ENCODE measurements at regions not wholly inside any gene's neighbourhood (a gene's known extent, or its start where the extent isn't known, plus 50 kb on each side); places are given as distances from the start of the nearest gene placed in this dataset.

DNA sequence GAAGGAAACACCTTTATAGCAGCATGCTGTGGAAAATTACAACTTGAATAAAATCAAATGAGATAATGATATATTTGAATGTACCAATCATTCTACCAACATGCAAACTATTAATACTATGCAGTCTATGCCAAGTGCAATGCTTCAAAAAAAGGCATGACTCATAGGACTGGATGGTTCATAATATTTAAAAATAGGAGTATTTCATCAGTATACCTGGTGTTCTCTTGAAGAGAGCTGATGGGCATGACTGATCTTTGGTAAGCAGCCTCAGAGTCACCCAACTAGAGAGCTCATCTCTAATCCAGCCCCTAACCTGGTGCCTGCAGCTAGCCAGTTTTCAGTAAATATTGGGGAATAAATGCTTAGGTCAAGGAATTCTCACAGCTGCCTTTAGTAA, 434.7 kb upstream of the ARRDC4 start:
- H3K27ac ChIP-seq = no peak overlapping the region
- TF ChIP-seq, protein P1, sequence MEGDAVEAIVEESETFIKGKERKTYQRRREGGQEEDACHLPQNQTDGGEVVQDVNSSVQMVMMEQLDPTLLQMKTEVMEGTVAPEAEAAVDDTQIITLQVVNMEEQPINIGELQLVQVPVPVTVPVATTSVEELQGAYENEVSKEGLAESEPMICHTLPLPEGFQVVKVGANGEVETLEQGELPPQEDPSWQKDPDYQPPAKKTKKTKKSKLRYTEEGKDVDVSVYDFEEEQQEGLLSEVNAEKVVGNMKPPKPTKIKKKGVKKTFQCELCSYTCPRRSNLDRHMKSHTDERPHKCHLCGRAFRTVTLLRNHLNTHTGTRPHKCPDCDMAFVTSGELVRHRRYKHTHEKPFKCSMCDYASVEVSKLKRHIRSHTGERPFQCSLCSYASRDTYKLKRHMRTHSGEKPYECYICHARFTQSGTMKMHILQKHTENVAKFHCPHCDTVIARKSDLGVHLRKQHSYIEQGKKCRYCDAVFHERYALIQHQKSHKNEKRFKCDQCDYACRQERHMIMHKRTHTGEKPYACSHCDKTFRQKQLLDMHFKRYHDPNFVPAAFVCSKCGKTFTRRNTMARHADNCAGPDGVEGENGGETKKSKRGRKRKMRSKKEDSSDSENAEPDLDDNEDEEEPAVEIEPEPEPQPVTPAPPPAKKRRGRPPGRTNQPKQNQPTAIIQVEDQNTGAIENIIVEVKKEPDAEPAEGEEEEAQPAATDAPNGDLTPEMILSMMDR (conservative IDR thresholded peaks at IDR 0.05) = no peak

DNA sequence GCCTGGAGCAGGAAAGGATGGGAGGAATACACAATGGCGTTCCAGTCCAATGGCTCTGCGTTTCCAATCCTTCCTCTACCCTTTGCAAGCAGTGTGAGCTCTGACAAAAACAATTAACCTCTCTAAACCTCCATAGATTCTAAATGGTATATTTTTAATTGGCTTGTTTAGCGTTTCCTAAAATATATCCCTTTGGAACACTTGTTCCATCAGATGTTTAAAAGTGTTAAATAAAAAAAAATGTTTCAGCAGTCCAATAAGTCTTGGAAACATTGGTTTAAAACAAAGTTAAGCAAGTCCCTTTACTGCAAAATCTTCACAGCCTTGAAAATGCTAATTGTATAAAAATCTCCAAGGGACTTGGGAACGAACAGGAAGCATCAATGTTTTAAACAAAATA, 432.3 kb upstream of the ARRDC4 start:
- TF ChIP-seq, protein P1 (conservative IDR thresholded peaks at IDR 0.05) = no peak
- no peak overlapping the region for H3K27ac ChIP-seq

DNA sequence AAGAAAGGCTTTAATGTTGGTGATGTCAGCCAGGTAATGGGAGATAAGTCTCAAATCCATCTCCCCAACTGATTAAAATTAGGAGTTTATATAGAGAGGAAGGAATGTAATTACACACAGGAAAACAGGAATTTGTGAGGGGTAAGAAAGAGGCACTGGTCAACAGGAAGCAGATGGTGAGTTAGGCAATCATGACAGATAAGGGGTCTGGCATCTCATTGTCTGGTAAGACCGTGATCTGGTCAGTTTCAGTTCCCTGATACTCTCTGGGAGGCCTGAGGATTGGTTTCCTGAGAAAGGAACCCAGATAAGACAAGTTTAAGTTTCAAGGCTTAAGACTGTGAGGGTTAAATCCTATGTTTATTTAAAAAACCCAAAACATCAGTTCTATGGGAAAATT, 414.7 kb upstream of the ARRDC4 start:
- TF ChIP-seq, protein P1 (conservative IDR thresholded peaks at IDR 0.05) = no peak
- H3K27ac ChIP-seq = no peak overlapping the region

DNA sequence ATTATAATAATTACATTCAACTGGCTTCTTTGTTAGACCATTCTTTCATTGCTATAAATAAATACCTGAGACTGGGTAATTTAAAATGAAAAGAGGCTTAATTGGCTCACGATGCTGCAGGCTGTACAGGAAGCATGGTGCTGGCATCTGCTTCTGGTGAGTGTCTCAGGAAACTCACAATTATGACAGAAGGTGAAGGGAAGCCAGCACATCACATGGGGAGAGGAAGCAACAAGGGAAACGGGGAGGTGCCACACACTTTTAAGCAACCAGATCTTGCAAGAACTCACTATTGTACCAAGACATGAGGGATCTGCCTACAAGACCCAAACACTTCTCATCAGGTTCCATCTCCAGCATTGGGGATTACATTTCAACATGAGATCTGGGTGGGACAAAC, 413.1 kb upstream of the ARRDC4 start:
- no peak overlapping the region for H3K27ac ChIP-seq

DNA sequence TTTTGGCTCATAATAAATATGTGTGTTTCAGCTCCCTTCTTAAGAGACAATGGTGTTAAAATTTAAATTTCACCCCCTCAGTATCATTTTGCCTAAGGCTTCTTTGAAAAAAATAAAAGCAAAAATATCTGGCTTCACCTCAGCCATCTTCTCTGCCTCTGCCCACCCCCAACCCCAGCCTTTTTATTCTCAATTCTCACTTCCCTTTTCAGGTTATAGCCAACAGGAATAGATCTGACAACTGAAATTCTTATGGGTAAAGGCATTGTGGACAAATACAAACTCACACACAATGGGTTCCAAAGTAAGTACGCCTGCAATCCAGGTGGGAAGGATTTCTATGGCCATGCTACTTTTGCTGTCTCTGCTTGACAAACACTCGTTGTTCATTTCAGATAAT, 399.0 kb upstream of the ARRDC4 start:
- no peak overlapping the region for H3K27ac ChIP-seq
- TF ChIP-seq, protein P1 (conservative IDR thresholded peaks at IDR 0.05) = no peak

More for the DNA sequence above, 413.1 kb upstream of the ARRDC4 start:
- TF ChIP-seq, protein P1 (conservative IDR thresholded peaks at IDR 0.05) = no peak

DNA sequence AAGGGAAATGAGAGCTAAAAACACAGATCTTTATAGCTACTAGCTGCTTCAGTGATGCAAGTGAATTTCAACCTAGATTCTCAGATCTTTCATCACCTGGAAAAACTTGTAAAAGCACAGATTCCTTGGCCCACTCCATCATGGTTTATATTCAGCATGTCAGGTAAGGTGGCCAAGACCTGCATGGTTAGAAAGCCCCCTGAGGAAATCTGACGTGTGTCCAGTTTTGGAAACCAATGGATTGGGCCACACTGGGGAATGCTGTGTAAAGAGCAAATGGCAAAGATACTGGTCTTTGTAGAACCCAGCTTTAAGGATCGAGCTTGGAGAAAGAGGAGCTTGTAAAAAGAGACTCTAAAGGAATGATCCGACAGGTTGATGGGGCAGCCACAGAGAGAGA, 397.0 kb upstream of the ARRDC4 start:
- TF ChIP-seq, protein P1 (conservative IDR thresholded peaks at IDR 0.05) = no peak
- H3K27ac ChIP-seq = no peak overlapping the region

DNA sequence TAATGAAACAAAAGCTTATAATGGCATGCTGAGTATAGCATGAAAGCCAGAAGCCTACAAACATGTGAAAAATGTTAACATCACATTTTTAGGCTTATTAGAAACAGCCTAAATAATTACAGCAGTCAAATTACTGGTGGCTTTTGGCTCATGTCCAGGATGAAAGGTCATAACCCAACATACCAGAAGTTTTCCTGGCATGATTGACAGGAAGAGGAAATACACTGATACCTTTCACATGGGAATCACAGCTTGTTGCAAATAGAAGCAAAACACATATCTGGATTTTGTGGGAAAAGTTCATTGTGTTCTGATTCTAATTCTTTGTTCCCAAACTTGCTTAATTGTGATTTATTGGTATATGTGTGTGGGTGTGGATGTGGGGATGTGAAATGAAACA, 393.5 kb upstream of the ARRDC4 start:
- TF ChIP-seq, protein P1 (conservative IDR thresholded peaks at IDR 0.05) = no peak

DNA sequence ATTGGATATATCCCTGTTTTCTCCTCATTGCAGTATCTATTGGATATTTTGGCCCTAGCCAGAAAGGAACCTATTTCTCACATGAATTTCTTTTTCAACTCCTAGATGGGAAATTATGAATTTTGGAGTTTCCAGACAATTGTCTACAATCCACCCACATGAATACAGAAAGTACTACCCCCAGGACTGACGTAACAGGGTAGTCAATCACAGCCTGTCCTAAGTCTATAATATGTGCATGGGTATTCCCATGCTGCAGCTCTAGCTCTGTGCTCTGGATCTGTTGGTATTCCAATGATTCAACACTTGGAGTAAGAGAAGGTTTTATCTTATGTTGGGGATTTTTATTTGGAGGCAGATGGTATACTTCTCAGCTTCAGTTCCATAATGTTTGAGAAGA, 393.1 kb upstream of the ARRDC4 start:
- no peak overlapping the region for H3K27ac ChIP-seq
- TF ChIP-seq, protein P1 (conservative IDR thresholded peaks at IDR 0.05) = no peak

More for the DNA sequence above, 393.5 kb upstream of the ARRDC4 start:
- H3K27ac ChIP-seq = no peak overlapping the region
